Calu3 (cell line): ENCODE measurements at regions not wholly inside any gene's neighbourhood (a gene's known extent, or its start where the extent isn't known, plus 50 kb on each side); places are given as distances from the start of the nearest gene placed in this dataset.
A peak's percentile ranks its signal among the peaks of the same experiment; 100 is the strongest.

Experiments
- BruUV-seq: library from RNA; stranded (reverse); fragments of 400-500 nt; replicated peaks from 2 replicates; lab custom pipeline; 2021; lab: Mats Ljungman, UMichigan
- CTCF ChIA-PET: fragments of 300-600 bp; sonication (Branson Sonifier 250); formaldehyde crosslinking; loops from one replicate; lab custom pipeline; 2022; ENCODE audit warnings: antibody characterized with exemption; lab: Charles Lee
- DNase-seq: peaks from one replicate; pipeline ENCODE4 v3.0.0; 2022
- H3K27ac Mint-ChIP-seq: one replicate; pipeline ENCODE4 v1.8.0; 2022; ENCODE audit warnings: mixed read lengths; ENCODE audit not compliant: unreplicated experiment
- H3K27me3 Mint-ChIP-seq: one replicate; pipeline ENCODE4 v1.8.0; 2022; ENCODE audit warnings: mixed read lengths; ENCODE audit not compliant: unreplicated experiment
- H3K36me3 Mint-ChIP-seq: one replicate; pipeline ENCODE4 v1.8.0; 2022; ENCODE audit warnings: mild to moderate bottlenecking, moderate library complexity, mixed read lengths; ENCODE audit not compliant: insufficient read depth, unreplicated experiment
- H3K4me1 Mint-ChIP-seq: one replicate; pipeline ENCODE4 v1.8.0; 2022; ENCODE audit warnings: mild to moderate bottlenecking, low read depth, mixed read lengths; ENCODE audit not compliant: unreplicated experiment
- H3K4me3 Mint-ChIP-seq: one replicate; pipeline ENCODE4 v1.8.0; 2022; ENCODE audit warnings: mild to moderate bottlenecking, low read depth, moderate library complexity, mixed read lengths; ENCODE audit not compliant: unreplicated experiment
- H3K9me3 Mint-ChIP-seq: one replicate; pipeline ENCODE4 v1.8.0; 2022; ENCODE audit warnings: low read depth, mixed read lengths; ENCODE audit not compliant: unreplicated experiment
- CTCF ChIP-seq: fragments of 200-600 bp; IDR thresholded peaks from one replicate; pipeline ENCODE4 v1.8.0; 2022; ENCODE audit warnings: antibody characterized with exemption; ENCODE audit not compliant: unreplicated experiment
- intact Hi-C: fragments of 100-400 bp; cut with micrococcal nuclease; formaldehyde crosslinking; loops from one replicate; pipeline ENCODE4 v1.10.0; 2022; ENCODE audit not compliant: unreplicated experiment

- DNase-seq, result no peak
- no peak overlapping the region for H3K27ac Mint-ChIP-seq
- no peaks in the 10 kb centered on the region for H3K36me3 Mint-ChIP-seq
- peaks cover 6% of the 10 kb centered on the region for H3K4me1 Mint-ChIP-seq
- no TSS peak for BruUV-seq
- peaks cover 2% of the 10 kb centered on the region for H3K9me3 Mint-ChIP-seq
- intact Hi-C loops, result no loop called here
- CTCF ChIA-PET, result interaction anchor here (0.5 kb wide), 1 partner anchor 22 kb away, joined by 4 read pairs; no protein-coding TSS in a partner anchor
- no peak overlapping the region for H3K4me3 Mint-ChIP-seq
- TF ChIP-seq CTCF, result no peak
- H3K27me3 Mint-ChIP-seq, result no peaks in the 10 kb centered on the region
These were observed 904.2 kb upstream of the MIR17HG start for GRCh38 chr13:90443268-90443667.

GRCh38 chr13:90444232-90444631 lies 903.3 kb upstream of the MIR17HG start:
- CTCF ChIA-PET, result no interaction called here
- Mint-ChIP-seq H3K4me3 (no peak overlapping the region), H3K27ac (no peak overlapping the region), H3K4me1 (peaks cover 12% of the 10 kb centered on the region), H3K36me3 (no peaks in the 10 kb centered on the region), H3K27me3 (no peaks in the 10 kb centered on the region), H3K9me3 (peaks cover 2% of the 10 kb centered on the region)
- intact Hi-C loops, result no loop called here
- no peak for TF ChIP-seq CTCF
- DNase-seq, result no peak
- BruUV-seq, result no TSS peak

- intact Hi-C loops, result no loop called here
- Mint-ChIP-seq H3K4me3 (no peak overlapping the region), H3K27ac (no peak overlapping the region), H3K27me3 (no peaks in the 10 kb centered on the region), H3K36me3 (no peaks in the 10 kb centered on the region), H3K4me1 (peaks cover 12% of the 10 kb centered on the region), H3K9me3 (peaks cover 2% of the 10 kb centered on the region)
- peak; percentile 8 for DNase-seq
- TF ChIP-seq CTCF, result no peak
- CTCF ChIA-PET, result no interaction called here
- no TSS peak for BruUV-seq
These were observed 902.3 kb upstream of the MIR17HG start for GRCh38 chr13:90445179-90445578.

- BruUV-seq, result no TSS peak
- H3K9me3 Mint-ChIP-seq, result peaks cover 2% of the 10 kb centered on the region
- no peaks in the 10 kb centered on the region for H3K36me3 Mint-ChIP-seq
- intact Hi-C loops, result no loop called here
- no peak for TF ChIP-seq CTCF
- no peak for DNase-seq
- peaks cover 12% of the 10 kb centered on the region for H3K4me1 Mint-ChIP-seq
- H3K4me3 Mint-ChIP-seq, result no peak overlapping the region
- H3K27ac Mint-ChIP-seq, result peak overlapping the region; percentile 84
- CTCF ChIA-PET, result no interaction called here
- no peaks in the 10 kb centered on the region for H3K27me3 Mint-ChIP-seq
These were observed 900.3 kb upstream of the MIR17HG start for GRCh38 chr13:90447034-90447733.
